Fibroblast of lung (primary cell): ENCODE measurements at regions not wholly inside any gene's neighbourhood (a gene's known extent, or its start where the extent isn't known, plus 50 kb on each side); places are given as distances from the start of the nearest gene placed in this dataset.
A peak's percentile ranks its signal among the peaks of the same experiment; 100 is the strongest.

ENCODE experiments used
- DNase-seq, 2 donors: peaks; one replicate each; pipeline versions ENCODE4 v3.0.0 to v3.0.0-alpha.2; 2010; ENCODE audit warnings: low read depth in 2 of 2
- H2AFZ ChIP-seq: 2 replicates; pipeline ENCODE4 v1.5.1; 2012; ENCODE audit warnings: low read length, control low read depth, inconsistent platforms
- H3K27ac ChIP-seq: 2 replicates; pipeline ENCODE4 v1.5.1; 2011; ENCODE audit warnings: low read length, control low read depth; ENCODE audit not compliant: insufficient read depth
- H3K27me3 ChIP-seq: 2 replicates; pipeline ENCODE4 v1.5.1; 2011; ENCODE audit warnings: mild to moderate bottlenecking, low read length; ENCODE audit not compliant: control insufficient read depth, insufficient read depth
- H3K36me3 ChIP-seq: 2 replicates; pipeline ENCODE4 v1.5.1; 2011; ENCODE audit warnings: low read length; ENCODE audit not compliant: control insufficient read depth, insufficient read depth
- H3K4me1 ChIP-seq: 2 replicates; pipeline ENCODE4 v1.5.1; 2011; ENCODE audit warnings: low read length; ENCODE audit not compliant: control insufficient read depth, insufficient read depth; ENCODE audit errors: extremely low read depth
- H3K4me2 ChIP-seq: 2 replicates; pipeline ENCODE4 v1.5.1; 2011; ENCODE audit warnings: low read length, control low read depth; ENCODE audit not compliant: insufficient read depth; ENCODE audit errors: extremely low read depth
- H3K4me3 ChIP-seq, 4 experiments: fragments of 200-600 bp in 1 of 4; sonication (generic) in 1 of 4; replicated peaks in 1 of 4; 2 replicates each; pipeline ENCODE4 v1.5.1; 2011 to 2016; ENCODE audit warnings: low read length in 4 of 4, low read depth in 3 of 4, mild to moderate bottlenecking in 3 of 4, control low read depth in 2 of 4, inconsistent platforms in 1 of 4, mixed read lengths in 1 of 4; ENCODE audit not compliant: insufficient read depth in 1 of 4; ENCODE audit errors: control extremely low read depth in 1 of 4
- H3K79me2 ChIP-seq: 2 replicates; pipeline ENCODE4 v1.5.1; 2012; ENCODE audit warnings: mild to moderate bottlenecking, low read length, inconsistent platforms; ENCODE audit not compliant: control insufficient read depth, insufficient read depth
- H3K9ac ChIP-seq: 2 replicates; pipeline ENCODE4 v1.5.1; 2011; ENCODE audit warnings: mild to moderate bottlenecking, low read length, control low read depth; ENCODE audit not compliant: insufficient read depth
- H3K9me3 ChIP-seq: 2 replicates; pipeline ENCODE4 v1.5.1; 2012; ENCODE audit warnings: low read depth, low read length; ENCODE audit not compliant: control insufficient read depth, insufficient read depth
- H4K20me1 ChIP-seq: 2 replicates; pipeline ENCODE4 v1.5.1; 2011; ENCODE audit warnings: low read length; ENCODE audit not compliant: control insufficient read depth, insufficient read depth; ENCODE audit errors: extremely low read depth
- EZH2 ChIP-seq: IDR thresholded peaks from 2 replicates; pipeline ENCODE4 v1.5.1; 2012; ENCODE audit warnings: low read length, control low read depth, mild to moderate bottlenecking; ENCODE audit errors: missing control alignments
- TF ChIP-seq, protein P1 (sequence below), 2 donors: IDR thresholded peaks in 1 of 2; conservative IDR thresholded peaks in 1 of 2; 1 replicate in 1 of 2; 2 replicates in 1 of 2; pipeline ENCODE4 v1.5.1; 2011 to 2012; ENCODE audit warnings: low read length in 2 of 2, control low read depth in 1 of 2, inconsistent platforms in 1 of 2, low read depth in 1 of 2, mild to moderate bottlenecking in 1 of 2

DNA sequence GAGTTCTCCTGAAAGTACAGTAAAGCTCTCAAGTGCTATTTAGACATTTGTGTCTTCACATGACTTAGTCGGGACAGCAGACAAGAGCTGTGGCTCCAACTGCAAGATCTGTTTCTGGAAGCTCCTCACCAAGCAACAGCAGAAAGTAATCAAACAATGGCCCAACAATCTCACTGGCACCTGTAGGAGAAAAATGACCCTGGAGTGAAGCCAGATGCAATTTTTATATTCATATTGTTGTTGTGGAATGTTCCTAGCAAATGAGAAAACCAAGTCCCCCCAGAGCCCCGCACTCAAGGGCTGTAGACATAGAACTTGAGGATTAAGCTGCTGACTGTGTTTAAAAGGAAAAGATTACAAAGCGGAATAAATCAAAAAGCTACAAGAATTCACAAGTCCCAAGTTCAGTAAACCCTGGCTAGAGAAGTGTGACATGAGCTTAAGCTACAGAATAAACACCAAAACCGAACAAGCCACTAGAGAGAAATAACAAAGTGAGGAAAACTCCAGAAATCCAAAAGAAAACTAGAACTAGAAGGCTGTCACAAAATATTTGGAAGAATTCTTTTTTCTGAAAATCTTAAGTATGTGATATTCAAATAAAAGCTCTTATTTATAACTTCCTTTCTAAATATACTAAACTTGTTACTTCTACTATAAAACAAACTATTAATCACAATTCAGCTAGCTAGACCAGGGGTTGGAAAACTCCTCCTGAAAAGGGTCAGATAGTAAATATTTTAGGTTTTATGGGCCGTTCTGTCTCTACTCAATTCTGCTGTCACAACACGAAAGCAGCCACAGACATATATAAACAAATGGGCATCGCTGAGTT, 454.5 kb downstream of the SUCLA2 start:
- Histone ChIP-seq H3K4me1 (no peaks in the 10 kb centered on the region), H3K4me3 (no peak overlapping the region), H4K20me1 (no peaks in the 10 kb centered on the region), H3K27me3 (no peaks in the 10 kb centered on the region), H3K9ac (no peak overlapping the region), H3K9me3 (no peaks in the 10 kb centered on the region), H3K4me2 (no peak overlapping the region), H3K79me2 (no peaks in the 10 kb centered on the region), H3K27ac (no peak overlapping the region), H2AFZ (no peak overlapping the region), H3K36me3 (no peaks in the 10 kb centered on the region)
- DNase-seq: no peak
- TF ChIP-seq, protein P1, sequence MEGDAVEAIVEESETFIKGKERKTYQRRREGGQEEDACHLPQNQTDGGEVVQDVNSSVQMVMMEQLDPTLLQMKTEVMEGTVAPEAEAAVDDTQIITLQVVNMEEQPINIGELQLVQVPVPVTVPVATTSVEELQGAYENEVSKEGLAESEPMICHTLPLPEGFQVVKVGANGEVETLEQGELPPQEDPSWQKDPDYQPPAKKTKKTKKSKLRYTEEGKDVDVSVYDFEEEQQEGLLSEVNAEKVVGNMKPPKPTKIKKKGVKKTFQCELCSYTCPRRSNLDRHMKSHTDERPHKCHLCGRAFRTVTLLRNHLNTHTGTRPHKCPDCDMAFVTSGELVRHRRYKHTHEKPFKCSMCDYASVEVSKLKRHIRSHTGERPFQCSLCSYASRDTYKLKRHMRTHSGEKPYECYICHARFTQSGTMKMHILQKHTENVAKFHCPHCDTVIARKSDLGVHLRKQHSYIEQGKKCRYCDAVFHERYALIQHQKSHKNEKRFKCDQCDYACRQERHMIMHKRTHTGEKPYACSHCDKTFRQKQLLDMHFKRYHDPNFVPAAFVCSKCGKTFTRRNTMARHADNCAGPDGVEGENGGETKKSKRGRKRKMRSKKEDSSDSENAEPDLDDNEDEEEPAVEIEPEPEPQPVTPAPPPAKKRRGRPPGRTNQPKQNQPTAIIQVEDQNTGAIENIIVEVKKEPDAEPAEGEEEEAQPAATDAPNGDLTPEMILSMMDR (conservative IDR thresholded peaks at IDR 0.05 in 1 of 2, IDR thresholded peaks at IDR 0.05 in 1 of 2; ENCODE audit: low read depth in 1 of 2, low read length in 2 of 2): no peak
- no peak for TF ChIP-seq EZH2

DNA sequence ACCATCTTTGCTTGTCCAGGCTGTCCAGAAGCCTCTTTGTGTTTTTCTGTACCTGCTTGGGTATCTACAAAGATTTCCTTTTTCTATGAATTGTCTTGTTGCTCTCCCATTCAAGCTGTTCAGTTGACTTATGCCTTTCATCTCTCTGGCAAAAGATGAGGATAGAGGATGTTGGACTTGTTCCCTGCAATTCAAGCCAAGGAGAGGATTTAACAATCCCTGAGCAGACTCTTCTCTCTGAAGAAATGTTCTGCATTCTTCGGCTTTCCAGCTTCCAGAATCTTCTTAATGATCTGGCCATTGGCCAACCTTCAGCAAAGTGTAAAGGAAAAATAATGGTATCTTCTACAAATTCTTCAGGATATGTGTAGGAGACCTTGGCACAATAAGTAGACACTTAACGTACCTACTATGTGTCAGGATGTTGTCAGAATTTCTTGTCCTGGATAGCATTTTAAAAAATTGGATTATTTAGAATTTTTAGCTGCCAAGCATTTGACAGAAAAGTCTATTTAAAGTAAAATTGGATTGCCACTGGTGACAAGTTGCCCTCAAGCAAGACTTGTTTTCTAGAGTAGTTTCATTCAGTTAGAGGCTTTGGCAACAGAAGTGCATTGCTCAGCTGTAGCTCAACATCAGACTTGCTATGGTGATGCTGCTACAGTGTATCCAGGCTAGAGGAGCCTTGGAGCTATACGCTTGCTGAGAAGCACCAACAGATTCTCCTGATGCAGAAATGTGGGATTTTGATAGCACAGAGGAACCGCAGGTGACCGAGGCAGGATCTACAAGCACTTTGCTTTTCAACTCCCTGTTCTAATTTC, 455.7 kb downstream of the SUCLA2 start:
- DNase-seq: no peak
- Histone ChIP-seq H4K20me1 (no peaks in the 10 kb centered on the region), H3K27ac (no peak overlapping the region), H3K9ac (no peak overlapping the region), H2AFZ (no peak overlapping the region), H3K4me3 (no peak overlapping the region), H3K36me3 (no peaks in the 10 kb centered on the region), H3K4me2 (no peak overlapping the region), H3K4me1 (no peaks in the 10 kb centered on the region), H3K79me2 (no peaks in the 10 kb centered on the region), H3K9me3 (no peaks in the 10 kb centered on the region), H3K27me3 (no peaks in the 10 kb centered on the region)
- TF ChIP-seq, protein P1 (conservative IDR thresholded peaks at IDR 0.05 in 1 of 2, IDR thresholded peaks at IDR 0.05 in 1 of 2; ENCODE audit: low read depth in 1 of 2, low read length in 2 of 2): no peak
- TF ChIP-seq EZH2: no peak

DNA sequence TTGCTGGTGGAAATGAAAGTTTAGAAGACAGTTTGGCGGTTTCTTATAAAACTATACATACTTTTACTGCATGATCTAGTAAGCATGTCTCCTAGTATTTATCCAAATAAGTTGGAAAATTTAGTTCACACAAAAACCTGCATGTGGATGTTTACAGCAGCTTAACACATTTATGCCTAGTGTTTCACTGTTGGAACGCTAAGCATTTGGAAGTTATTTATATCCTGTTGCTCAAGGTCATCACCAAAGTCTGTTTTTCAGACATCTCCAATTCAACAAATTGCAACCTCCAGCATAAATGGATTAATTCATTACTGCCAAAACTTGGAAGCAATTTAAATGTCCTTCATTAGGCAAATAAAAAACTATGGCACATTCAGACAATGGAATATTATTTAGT, 461.8 kb downstream of the SUCLA2 start:
- peak in 1 of 2 donors; percentile 8 for DNase-seq
- no peak overlapping the region for H2AFZ ChIP-seq
- no peak overlapping the region for H3K9ac ChIP-seq
- no peak overlapping the region for H3K27ac ChIP-seq
- no peaks in the 10 kb centered on the region for H3K79me2 ChIP-seq
- H3K9me3 ChIP-seq: no peaks in the 10 kb centered on the region
- TF ChIP-seq EZH2: no peak
- TF ChIP-seq, protein P1 (conservative IDR thresholded peaks at IDR 0.05 in 1 of 2, IDR thresholded peaks at IDR 0.05 in 1 of 2; ENCODE audit: low read depth in 1 of 2, low read length in 2 of 2): no peak
- no peak overlapping the region for H3K4me3 ChIP-seq
- no peaks in the 10 kb centered on the region for H3K4me1 ChIP-seq
- no peaks in the 10 kb centered on the region for H3K36me3 ChIP-seq
- H3K4me2 ChIP-seq: no peak overlapping the region
- H4K20me1 ChIP-seq: no peaks in the 10 kb centered on the region
- no peaks in the 10 kb centered on the region for H3K27me3 ChIP-seq
